Activated T-helper 1 cell treated with anti-CD3 and anti-CD28 coated beads, Interleukin-12 subunit alpha, Interleukin-12 subunit beta, Interleukin-2, Interleukin-4 antibody, amounts not matched to agents 30 ng/mL and 10 ng/mL and 1 ng/mL, durations not matched to agents 14 hours and 24 hours and 36 hours (primary cell): ENCODE measurements at regions not wholly inside any gene's neighbourhood (a gene's known extent, or its start where the extent isn't known, plus 50 kb on each side); places are given as distances from the start of the nearest gene placed in this dataset.
A peak's percentile ranks its signal among the peaks of the same experiment; 100 is the strongest.
"Not testable (repeated sequence)": the region's sequence is repeated elsewhere in the genome, so short reads cannot be mapped to it uniquely, and the experiment has no call there.

Experiments used
- DNase-seq: peaks from one replicate; pipeline ENCODE4 v3.0.0; 2021; ENCODE audit warnings: low spot score
- H3K27ac Mint-ChIP-seq: one replicate; pipeline ENCODE4 v1.8.0; 2021; ENCODE audit warnings: mild to moderate bottlenecking, mixed read lengths
- H3K27me3 Mint-ChIP-seq: one replicate; pipeline ENCODE4 v1.8.0; 2022; ENCODE audit warnings: mild to moderate bottlenecking, moderate library complexity, mixed read lengths; ENCODE audit not compliant: insufficient read depth
- H3K36me3 Mint-ChIP-seq: one replicate; pipeline ENCODE4 v1.8.0; 2021; ENCODE audit warnings: low read depth, mixed read lengths
- H3K4me1 Mint-ChIP-seq: one replicate; pipeline ENCODE4 v1.8.0; 2021; ENCODE audit warnings: low read depth, mixed read lengths
- H3K4me3 Mint-ChIP-seq: one replicate; pipeline ENCODE4 v1.8.0; 2021; ENCODE audit warnings: mild to moderate bottlenecking, moderate library complexity, mixed read lengths
- H3K9me3 Mint-ChIP-seq: one replicate; pipeline ENCODE4 v1.8.0; 2021; ENCODE audit warnings: mixed read lengths
- intact Hi-C: fragments of 100-400 bp; cut with micrococcal nuclease; formaldehyde crosslinking; loops from one replicate; pipeline ENCODE4 v1.15.1; 2024

DNA sequence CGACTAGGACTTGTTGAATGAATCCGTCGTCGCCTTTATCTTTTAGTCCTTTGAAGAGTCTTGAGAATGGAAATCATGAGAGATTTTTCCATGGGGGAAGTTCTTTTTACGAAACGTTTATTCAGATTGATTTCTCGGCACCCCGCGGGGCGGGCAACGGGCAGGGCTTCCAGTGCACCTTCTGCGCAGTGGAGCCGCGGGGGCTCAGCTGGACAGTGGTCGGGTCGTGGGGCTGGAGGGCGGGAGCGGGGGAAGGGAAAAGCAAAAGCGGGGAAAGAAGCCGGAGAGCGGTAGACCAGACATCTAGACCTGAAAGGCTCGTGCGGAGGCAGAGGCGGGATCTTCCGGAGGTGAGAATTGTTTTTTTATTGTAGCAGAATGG lies 103.0 kb downstream of the NBPF11 start:
- H3K27ac Mint-ChIP-seq, H3K36me3 Mint-ChIP-seq, intact Hi-C loops, DNase-seq, H3K4me1 Mint-ChIP-seq, H3K9me3 Mint-ChIP-seq, H3K27me3 Mint-ChIP-seq: not testable (repeated sequence)
- H3K4me3 Mint-ChIP-seq, result peak overlapping the region; percentile 80

- Mint-ChIP-seq H3K4me3 (peak overlapping the region; percentile 80), H3K27ac (peak overlapping the region; percentile 86)
- H3K36me3 Mint-ChIP-seq, H3K27me3 Mint-ChIP-seq, H3K4me1 Mint-ChIP-seq, H3K9me3 Mint-ChIP-seq, DNase-seq, intact Hi-C loops: not testable (repeated sequence)
These were observed 103.5 kb downstream of the NBPF11 start for GRCh38 chr1:148048423-148049114.

DNA sequence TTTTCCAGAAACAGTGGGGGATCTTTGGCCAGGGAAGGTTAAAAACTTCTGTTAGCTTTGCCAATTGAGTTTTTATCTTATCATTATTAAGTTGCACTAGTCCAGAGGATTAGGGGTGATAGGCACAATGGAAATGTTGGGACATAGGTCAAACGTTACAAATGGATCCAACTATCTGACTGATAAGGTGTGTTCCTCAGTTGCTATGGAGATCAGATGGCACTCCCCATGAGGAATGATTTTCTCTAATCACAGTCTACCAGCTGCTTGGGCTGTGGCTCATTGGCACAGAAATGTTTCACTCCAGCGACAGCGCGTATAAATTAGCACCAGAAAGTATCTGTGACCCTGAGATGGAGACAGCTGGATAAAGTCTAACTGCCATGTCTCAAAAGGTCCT lies 106.2 kb downstream of the NBPF11 start:
- intact Hi-C loops, H3K27ac Mint-ChIP-seq, H3K9me3 Mint-ChIP-seq, H3K36me3 Mint-ChIP-seq, H3K4me3 Mint-ChIP-seq, DNase-seq, H3K4me1 Mint-ChIP-seq: not testable (repeated sequence)
- H3K27me3 Mint-ChIP-seq, result peaks cover 10% of the 10 kb centered on the region

DNA sequence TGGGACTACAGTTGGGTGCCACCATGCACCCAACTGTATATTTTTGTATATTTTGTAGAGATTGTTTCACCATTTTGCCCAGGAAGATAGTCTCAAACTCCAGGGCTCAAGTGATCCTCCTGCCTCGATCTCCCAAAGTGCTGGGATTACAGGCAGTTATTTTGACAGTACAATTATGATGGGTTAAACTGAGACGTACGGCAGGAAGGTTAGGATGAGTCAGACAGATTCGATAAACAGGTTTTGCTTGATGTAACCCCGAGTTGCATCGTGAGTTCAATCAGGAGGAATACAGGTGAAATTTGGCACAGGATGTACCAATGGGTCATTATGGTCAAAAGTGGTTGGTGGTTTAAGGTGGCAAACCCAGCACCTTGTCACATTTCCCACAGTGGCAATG lies 107.6 kb downstream of the NBPF11 start:
- H3K27me3 Mint-ChIP-seq, result peaks cover 10% of the 10 kb centered on the region
- H3K27ac Mint-ChIP-seq, H3K36me3 Mint-ChIP-seq, DNase-seq, intact Hi-C loops, H3K4me3 Mint-ChIP-seq, H3K9me3 Mint-ChIP-seq, H3K4me1 Mint-ChIP-seq: not testable (repeated sequence)
